ENCODE measurements at regions not wholly inside any gene's neighbourhood (a gene's known extent, or its start where the extent isn't known, plus 50 kb on each side); places are given as distances from the start of the nearest gene placed in this dataset.
"Not testable (repeated sequence)": the region's sequence is repeated elsewhere in the genome, so short reads cannot be mapped to it uniquely, and the experiment has no call there.

- DNase-seq, result no peak
Observed at GRCh38 chr12:124377981-124378509, 83.2 kb downstream of the RFLNA start.

- DNase-seq, result no peak
Observed at GRCh38 chr12:124376435-124376834, 81.5 kb downstream of the RFLNA start.

- no peak for DNase-seq
Observed at GRCh38 chr12:124375789-124376175, 80.9 kb downstream of the RFLNA start.

GRCh38 chr12:124375141-124375788, 80.4 kb downstream of the RFLNA start:
- DNase-seq, result no peak

GRCh38 chr12:124374567-124374966, 79.7 kb downstream of the RFLNA start:
- no peak for DNase-seq

GRCh38 chr12:124374147-124374546, 79.3 kb downstream of the RFLNA start:
- no peak for DNase-seq

GRCh38 chr12:124373701-124374100, 78.8 kb downstream of the RFLNA start:
- DNase-seq, result not testable (repeated sequence)

GRCh38 chr12:124372831-124373230, 77.9 kb downstream of the RFLNA start:
- no peak for DNase-seq

GRCh38 chr12:124371970-124372555, 77.2 kb downstream of the RFLNA start:
- DNase-seq, result no peak

GRCh38 chr12:124371366-124371765, 76.5 kb downstream of the RFLNA start:
- no peak for DNase-seq

- DNase-seq, result no peak
Observed at GRCh38 chr12:124370851-124371250, 76.0 kb downstream of the RFLNA start.

- DNase-seq, result no peak
Observed at GRCh38 chr12:124370384-124370783, 75.5 kb downstream of the RFLNA start.

- DNase-seq, result no peak
Observed at GRCh38 chr12:124369827-124370378, 75.0 kb downstream of the RFLNA start.

GRCh38 chr12:124369055-124369826, 74.3 kb downstream of the RFLNA start:
- peak in 1 of 2 experiments; percentile 64 for DNase-seq

- DNase-seq, result no peak
Observed at GRCh38 chr12:124368421-124369032, 73.6 kb downstream of the RFLNA start.

- no peak for DNase-seq
Observed at GRCh38 chr12:124365726-124366430, 71.0 kb downstream of the RFLNA start.
